ENCODE measurements at regions not wholly inside any gene's neighbourhood (a gene's known extent, or its start where the extent isn't known, plus 50 kb on each side); places are given as distances from the start of the nearest gene placed in this dataset.

GRCh38 chr17:12599186-12599920 lies 66.3 kb upstream of the MYOCD start:
- WGBS, 2 donors (ENCODE audit: extremely low coverage in 2 of 2, insufficient read length in 2 of 2, insufficient replicate concordance in 1 of 2), result no CpG with 5 or more reads among the region's 3 CpGs
- no peak overlapping the region for H2BK12ac ChIP-seq (ENCODE audit: low read length)

GRCh38 chr17:12600349-12600748 lies 65.3 kb upstream of the MYOCD start:
- no peak overlapping the region for H3K4ac ChIP-seq (ENCODE audit: low read length)
- no peak overlapping the region for H3K14ac ChIP-seq (ENCODE audit: low read length)
- DNase-seq (ENCODE audit: low spot score), result no peak
- no peak overlapping the region for H3K27ac ChIP-seq (replicated peaks; ENCODE audit: low read length)
- H3K27me3 ChIP-seq (ENCODE audit: control insufficient read depth in 3 of 3, insufficient read depth in 3 of 3, low read depth in 1 of 3, low read length in 3 of 3), result peaks cover 0 to 4% (median 1%) of the 10 kb centered on the region in 3 experiments
- no peak overlapping the region for H2AFZ ChIP-seq (ENCODE audit: low read length)
- H4K91ac ChIP-seq (ENCODE audit: low read depth, low read length, poor library complexity), result no peak overlapping the region
- WGBS, 2 donors (ENCODE audit: extremely low coverage in 2 of 2, insufficient read length in 2 of 2, insufficient replicate concordance in 1 of 2), result no CpG with 5 or more reads among the region's 2 CpGs
- no peaks in the 10 kb centered on the region for H3K79me1 ChIP-seq (ENCODE audit: low read depth, low read length)
- H2BK120ac ChIP-seq (ENCODE audit: low read depth, low read length), result no peak overlapping the region
- no peak overlapping the region for H3K9ac ChIP-seq (ENCODE audit: low read depth, low read length, poor library complexity)
- no peak overlapping the region for H3K23ac ChIP-seq (ENCODE audit: low read depth, low read length, poor library complexity)
- H2BK5ac ChIP-seq (ENCODE audit: low read length), result no peak overlapping the region
- no peaks in the 10 kb centered on the region for H3K9me3 ChIP-seq (replicated peaks in 1 of 2; ENCODE audit: control insufficient read depth in 2 of 2, insufficient read depth in 1 of 2, low read depth in 1 of 2, low read length in 2 of 2)
- no peaks in the 10 kb centered on the region for H3K36me3 ChIP-seq (replicated peaks in 1 of 2; ENCODE audit: control insufficient read depth in 2 of 2, insufficient read depth in 2 of 2, low read length in 2 of 2)
- no peak overlapping the region for H2AK5ac ChIP-seq (ENCODE audit: low read depth, low read length)
- H4K8ac ChIP-seq (ENCODE audit: low read depth, low read length), result no peak overlapping the region
- no peak overlapping the region for H3K18ac ChIP-seq (ENCODE audit: low read length)
- no peak overlapping the region for H3K4me3 ChIP-seq (ENCODE audit: low read length in 2 of 2)
- no peak overlapping the region for H2BK15ac ChIP-seq (ENCODE audit: low read length)
- H3K4me2 ChIP-seq (ENCODE audit: insufficient read depth, low read length, poor library complexity, severe bottlenecking), result no peak overlapping the region
- H2BK12ac ChIP-seq (ENCODE audit: low read length), result no peak overlapping the region
- no peaks in the 10 kb centered on the region for H3K4me1 ChIP-seq (ENCODE audit: control insufficient read depth in 2 of 2, insufficient read depth in 1 of 2, low read depth in 1 of 2, low read length in 2 of 2)

More at GRCh38 chr17:12599186-12599920, 66.3 kb upstream of the MYOCD start:
- H3K4me1 ChIP-seq (ENCODE audit: control insufficient read depth in 2 of 2, insufficient read depth in 1 of 2, low read depth in 1 of 2, low read length in 2 of 2), result no peaks in the 10 kb centered on the region
- H3K36me3 ChIP-seq (replicated peaks in 1 of 2; ENCODE audit: control insufficient read depth in 2 of 2, insufficient read depth in 2 of 2, low read length in 2 of 2), result no peaks in the 10 kb centered on the region
- no peak overlapping the region for H3K18ac ChIP-seq (ENCODE audit: low read length)
- H3K4me3 ChIP-seq (ENCODE audit: low read length in 2 of 2), result no peak overlapping the region
- H3K27me3 ChIP-seq (ENCODE audit: control insufficient read depth in 3 of 3, insufficient read depth in 3 of 3, low read depth in 1 of 3, low read length in 3 of 3), result peaks cover 0 to 4% (median 1%) of the 10 kb centered on the region in 3 experiments
- H2AK5ac ChIP-seq (ENCODE audit: low read depth, low read length), result no peak overlapping the region
- H3K4me2 ChIP-seq (ENCODE audit: insufficient read depth, low read length, poor library complexity, severe bottlenecking), result no peak overlapping the region
- no peak overlapping the region for H2BK5ac ChIP-seq (ENCODE audit: low read length)
- H3K23ac ChIP-seq (ENCODE audit: low read depth, low read length, poor library complexity), result no peak overlapping the region
- H3K9me3 ChIP-seq (replicated peaks in 1 of 2; ENCODE audit: control insufficient read depth in 2 of 2, insufficient read depth in 1 of 2, low read depth in 1 of 2, low read length in 2 of 2), result no peaks in the 10 kb centered on the region
- H3K14ac ChIP-seq (ENCODE audit: low read length), result no peak overlapping the region
- no peak overlapping the region for H4K91ac ChIP-seq (ENCODE audit: low read depth, low read length, poor library complexity)
- H3K4ac ChIP-seq (ENCODE audit: low read length), result no peak overlapping the region
- H3K9ac ChIP-seq (ENCODE audit: low read depth, low read length, poor library complexity), result no peak overlapping the region
- H2BK15ac ChIP-seq (ENCODE audit: low read length), result no peak overlapping the region
- H2AFZ ChIP-seq (ENCODE audit: low read length), result no peak overlapping the region
- no peaks in the 10 kb centered on the region for H3K79me1 ChIP-seq (ENCODE audit: low read depth, low read length)
- H4K8ac ChIP-seq (ENCODE audit: low read depth, low read length), result no peak overlapping the region
- no peak overlapping the region for H2BK120ac ChIP-seq (ENCODE audit: low read depth, low read length)
- no peak overlapping the region for H3K27ac ChIP-seq (replicated peaks; ENCODE audit: low read length)
- DNase-seq (ENCODE audit: low spot score), result no peak

GRCh38 chr17:12603566-12603965 lies 62.1 kb upstream of the MYOCD start:
- H4K91ac ChIP-seq (ENCODE audit: low read depth, low read length, poor library complexity), result no peak overlapping the region
- DNase-seq (ENCODE audit: low spot score), result no peak
- no peak overlapping the region for H2BK5ac ChIP-seq (ENCODE audit: low read length)
- no peak overlapping the region for H4K8ac ChIP-seq (ENCODE audit: low read depth, low read length)
- peaks cover 0 to 4% (median 1%) of the 10 kb centered on the region in 3 experiments for H3K27me3 ChIP-seq (ENCODE audit: control insufficient read depth in 3 of 3, insufficient read depth in 3 of 3, low read depth in 1 of 3, low read length in 3 of 3)
- H2AFZ ChIP-seq (ENCODE audit: low read length), result no peak overlapping the region
- H3K4me3 ChIP-seq (ENCODE audit: low read length in 2 of 2), result no peak overlapping the region
- H2BK120ac ChIP-seq (ENCODE audit: low read depth, low read length), result no peak overlapping the region
- no peak overlapping the region for H2BK12ac ChIP-seq (ENCODE audit: low read length)
- no peaks in the 10 kb centered on the region for H3K79me1 ChIP-seq (ENCODE audit: low read depth, low read length)
- H3K14ac ChIP-seq (ENCODE audit: low read length), result no peak overlapping the region
- H3K27ac ChIP-seq (replicated peaks; ENCODE audit: low read length), result no peak overlapping the region
- H3K9ac ChIP-seq (ENCODE audit: low read depth, low read length, poor library complexity), result no peak overlapping the region
- no peak overlapping the region for H2AK5ac ChIP-seq (ENCODE audit: low read depth, low read length)
- H3K4me1 ChIP-seq (ENCODE audit: control insufficient read depth in 2 of 2, insufficient read depth in 1 of 2, low read depth in 1 of 2, low read length in 2 of 2), result no peaks in the 10 kb centered on the region
- H3K9me3 ChIP-seq (replicated peaks in 1 of 2; ENCODE audit: control insufficient read depth in 2 of 2, insufficient read depth in 1 of 2, low read depth in 1 of 2, low read length in 2 of 2), result no peaks in the 10 kb centered on the region
- WGBS, 2 donors (ENCODE audit: extremely low coverage in 2 of 2, insufficient read length in 2 of 2, insufficient replicate concordance in 1 of 2), result no CpG with 5 or more reads among the region's 6 CpGs
- H3K23ac ChIP-seq (ENCODE audit: low read depth, low read length, poor library complexity), result no peak overlapping the region
- H3K36me3 ChIP-seq (replicated peaks in 1 of 2; ENCODE audit: control insufficient read depth in 2 of 2, insufficient read depth in 2 of 2, low read length in 2 of 2), result no peaks in the 10 kb centered on the region
- no peak overlapping the region for H3K18ac ChIP-seq (ENCODE audit: low read length)
- H3K4ac ChIP-seq (ENCODE audit: low read length), result no peak overlapping the region
- H3K4me2 ChIP-seq (ENCODE audit: insufficient read depth, low read length, poor library complexity, severe bottlenecking), result no peak overlapping the region
- H2BK15ac ChIP-seq (ENCODE audit: low read length), result no peak overlapping the region

GRCh38 chr17:12605222-12605621 lies 60.5 kb upstream of the MYOCD start:
- Histone ChIP-seq H3K36me3 (replicated peaks in 1 of 2; ENCODE audit: control insufficient read depth in 2 of 2, insufficient read depth in 2 of 2, low read length in 2 of 2) (no peaks in the 10 kb centered on the region), H3K4ac (ENCODE audit: low read length) (no peak overlapping the region), H3K4me3 (ENCODE audit: low read length in 2 of 2) (no peak overlapping the region), H2AK5ac (ENCODE audit: low read depth, low read length) (no peak overlapping the region), H3K4me1 (ENCODE audit: control insufficient read depth in 2 of 2, insufficient read depth in 1 of 2, low read depth in 1 of 2, low read length in 2 of 2) (no peaks in the 10 kb centered on the region), H3K4me2 (ENCODE audit: insufficient read depth, low read length, poor library complexity, severe bottlenecking) (no peak overlapping the region), H2AFZ (ENCODE audit: low read length) (no peak overlapping the region), H3K9ac (ENCODE audit: low read depth, low read length, poor library complexity) (no peak overlapping the region), H4K8ac (ENCODE audit: low read depth, low read length) (no peak overlapping the region), H3K9me3 (replicated peaks in 1 of 2; ENCODE audit: control insufficient read depth in 2 of 2, insufficient read depth in 1 of 2, low read depth in 1 of 2, low read length in 2 of 2) (no peaks in the 10 kb centered on the region), H3K27me3 (ENCODE audit: control insufficient read depth in 3 of 3, insufficient read depth in 3 of 3, low read depth in 1 of 3, low read length in 3 of 3) (peaks cover 0 to 3% (median 1%) of the 10 kb centered on the region in 3 experiments), H3K27ac (replicated peaks; ENCODE audit: low read length) (no peak overlapping the region), H2BK12ac (ENCODE audit: low read length) (no peak overlapping the region), H3K23ac (ENCODE audit: low read depth, low read length, poor library complexity) (no peak overlapping the region), H3K14ac (ENCODE audit: low read length) (no peak overlapping the region), H3K79me1 (ENCODE audit: low read depth, low read length) (no peaks in the 10 kb centered on the region), H3K18ac (ENCODE audit: low read length) (no peak overlapping the region), H2BK5ac (ENCODE audit: low read length) (no peak overlapping the region), H2BK15ac (ENCODE audit: low read length) (no peak overlapping the region), H2BK120ac (ENCODE audit: low read depth, low read length) (no peak overlapping the region), H4K91ac (ENCODE audit: low read depth, low read length, poor library complexity) (no peak overlapping the region)
- WGBS, 2 donors (ENCODE audit: extremely low coverage in 2 of 2, insufficient read length in 2 of 2, insufficient replicate concordance in 1 of 2), result no CpG with 5 or more reads among the region's 5 CpGs
- DNase-seq (ENCODE audit: low spot score), result no peak
